Neural cell (in vitro differentiated cells): ENCODE measurements at regions not wholly inside any gene's neighbourhood (a gene's known extent, or its start where the extent isn't known, plus 50 kb on each side); places are given as distances from the start of the nearest gene placed in this dataset.

ENCODE experiments used
- H2AFZ ChIP-seq: fragments of 200-600, 300-800 bp; sonication (generic), shearing (Covaris generic); 2 replicates; pipeline ENCODE4 v1.6.0; 2014; ENCODE audit warnings: low read depth, mild to moderate bottlenecking, antibody characterized with exemption, low read length, moderate library complexity
- H3F3A ChIP-seq: fragments of 200-600 bp; shearing (Covaris generic); 2 replicates; pipeline ENCODE4 v1.6.1; 2016; ENCODE audit warnings: mild to moderate bottlenecking, moderate library complexity, mixed read lengths, antibody characterized with exemption, low read length; ENCODE audit not compliant: insufficient read depth, poor library complexity, severe bottlenecking
- H3K27ac ChIP-seq: fragments of 200-600, 300-800 bp; sonication (generic), shearing (Covaris generic); 2 replicates; pipeline ENCODE4 v1.5.1; 2014; ENCODE audit warnings: mild to moderate bottlenecking, low read length, moderate library complexity
- H3K27me3 ChIP-seq: fragments of 300-800, 200-600 bp; sonication (generic), shearing (Covaris generic); 2 replicates; pipeline ENCODE4 v1.6.0; 2014; ENCODE audit warnings: mild to moderate bottlenecking, low read depth, low read length, moderate library complexity; ENCODE audit not compliant: insufficient read depth
- H3K36me3 ChIP-seq: fragments of 300-800, 200-600 bp; sonication (generic), shearing (Covaris generic); 2 replicates; pipeline ENCODE4 v1.5.1; 2014; ENCODE audit warnings: mild to moderate bottlenecking, antibody characterized with exemption, low read length, moderate library complexity; ENCODE audit not compliant: insufficient read depth
- H3K4me2 ChIP-seq: fragments of 300-800, 200-600 bp; sonication (generic), shearing (Covaris generic); 2 replicates; pipeline ENCODE4 v1.6.0; 2014; ENCODE audit warnings: mild to moderate bottlenecking, low read length
- H3K4me3 ChIP-seq: fragments of 300-800, 200-600 bp; sonication (generic), shearing (Covaris generic); 2 replicates; pipeline ENCODE4 v1.5.1; 2014; ENCODE audit warnings: mild to moderate bottlenecking, low read length, moderate library complexity
- H3K79me2 ChIP-seq: fragments of 200-600 bp; shearing (Covaris generic); replicated peaks from 2 replicates; pipeline ENCODE4 v1.6.0; 2014; ENCODE audit warnings: mild to moderate bottlenecking, low read length, moderate library complexity; ENCODE audit not compliant: insufficient read depth
- H3K9ac ChIP-seq: fragments of 300-800, 200-600 bp; sonication (generic), shearing (Covaris generic); 2 replicates; pipeline ENCODE4 v1.6.1; 2016; ENCODE audit warnings: mild to moderate bottlenecking, low read length, mixed read lengths
- H3K9me2 ChIP-seq: fragments of 200-600 bp; shearing (Covaris generic); 2 replicates; pipeline ENCODE4 v1.6.1; 2016; ENCODE audit warnings: mild to moderate bottlenecking, low read length, mixed read lengths; ENCODE audit not compliant: insufficient read depth
- H3K9me3 ChIP-seq: fragments of 200-600, 300-800 bp; sonication (generic), shearing (Covaris generic); 2 replicates; pipeline ENCODE4 v1.6.1; 2016; ENCODE audit warnings: mild to moderate bottlenecking, mixed run types, low read length, moderate library complexity, mixed read lengths
- H4K20me1 ChIP-seq: fragments of 200-600 bp; shearing (Covaris generic); 2 replicates; pipeline ENCODE4 v1.6.1; 2016; ENCODE audit warnings: mild to moderate bottlenecking, mixed run types; ENCODE audit not compliant: insufficient read depth
- EP300 ChIP-seq: fragments of 450-650 bp; conservative IDR thresholded peaks from 2 replicates; pipeline ENCODE4 v1.6.1; 2014; ENCODE audit warnings: antibody characterized with exemption, mild to moderate bottlenecking, moderate library complexity; ENCODE audit not compliant: poor library complexity, severe bottlenecking
- EZH2 ChIP-seq: fragments of 200-600, 300-800 bp; shearing (Covaris generic), sonication (generic); IDR thresholded peaks from 2 replicates; pipeline ENCODE4 v1.6.1; 2014; ENCODE audit warnings: antibody characterized with exemption, low read length, borderline replicate concordance, mild to moderate bottlenecking; ENCODE audit not compliant: insufficient read depth, poor library complexity, severe bottlenecking
- MXI1 ChIP-seq: fragments of 450-650 bp; conservative IDR thresholded peaks from 2 replicates; pipeline ENCODE4 v1.6.1; 2014; ENCODE audit warnings: antibody characterized with exemption, mild to moderate bottlenecking; ENCODE audit not compliant: poor library complexity, severe bottlenecking
- POLR2AphosphoS5 ChIP-seq: IDR thresholded peaks from 2 replicates; pipeline ENCODE4 v1.6.1; 2012
- RAD21 ChIP-seq: fragments of 450-650 bp; conservative IDR thresholded peaks from 2 replicates; pipeline ENCODE4 v1.6.1; 2014; ENCODE audit warnings: antibody characterized with exemption, mild to moderate bottlenecking, moderate library complexity
- SMC3 ChIP-seq: fragments of 450-650 bp; conservative IDR thresholded peaks from 2 replicates; pipeline ENCODE4 v1.6.1; 2014; ENCODE audit warnings: antibody characterized with exemption, mild to moderate bottlenecking, moderate library complexity; ENCODE audit not compliant: poor library complexity
- TAF1 ChIP-seq: IDR thresholded peaks from 2 replicates; pipeline ENCODE4 v1.6.1; 2012; ENCODE audit warnings: low read depth
- TF ChIP-seq, protein P1 (sequence below): fragments of 450-650 bp; IDR thresholded peaks from 2 replicates; pipeline ENCODE4 v1.5.1; 2014; ENCODE audit warnings: antibody characterized with exemption, mild to moderate bottlenecking, moderate library complexity; ENCODE audit not compliant: poor library complexity, severe bottlenecking
- TF ChIP-seq, protein P2 (sequence below): IDR thresholded peaks from 2 replicates; pipeline ENCODE4 v1.6.1; 2012; ENCODE audit warnings: borderline replicate concordance

DNA sequence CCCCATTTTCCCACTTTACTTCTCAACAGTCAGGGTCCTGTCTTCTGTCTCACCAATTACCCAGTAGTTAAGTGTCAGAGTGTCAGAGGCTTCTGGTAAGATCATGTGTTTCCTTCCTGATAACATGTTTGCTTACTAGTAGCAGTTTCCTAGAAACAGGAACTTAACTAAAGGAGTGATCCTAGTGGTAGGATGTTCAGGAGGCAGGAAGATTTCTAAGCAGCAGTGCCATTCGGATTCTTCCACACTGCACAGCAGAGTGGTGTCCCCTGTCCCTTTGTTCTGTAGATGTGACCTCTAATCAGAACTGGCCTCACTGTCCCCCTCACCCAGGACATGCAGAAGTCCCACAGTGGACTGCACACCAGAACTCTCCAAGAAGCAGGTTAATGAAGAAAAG, 221.8 kb upstream of the OSR1 start:
- TF ChIP-seq EZH2 (no peak), MXI1 (no peak), EP300 (no peak)
- TF ChIP-seq, protein P1, sequence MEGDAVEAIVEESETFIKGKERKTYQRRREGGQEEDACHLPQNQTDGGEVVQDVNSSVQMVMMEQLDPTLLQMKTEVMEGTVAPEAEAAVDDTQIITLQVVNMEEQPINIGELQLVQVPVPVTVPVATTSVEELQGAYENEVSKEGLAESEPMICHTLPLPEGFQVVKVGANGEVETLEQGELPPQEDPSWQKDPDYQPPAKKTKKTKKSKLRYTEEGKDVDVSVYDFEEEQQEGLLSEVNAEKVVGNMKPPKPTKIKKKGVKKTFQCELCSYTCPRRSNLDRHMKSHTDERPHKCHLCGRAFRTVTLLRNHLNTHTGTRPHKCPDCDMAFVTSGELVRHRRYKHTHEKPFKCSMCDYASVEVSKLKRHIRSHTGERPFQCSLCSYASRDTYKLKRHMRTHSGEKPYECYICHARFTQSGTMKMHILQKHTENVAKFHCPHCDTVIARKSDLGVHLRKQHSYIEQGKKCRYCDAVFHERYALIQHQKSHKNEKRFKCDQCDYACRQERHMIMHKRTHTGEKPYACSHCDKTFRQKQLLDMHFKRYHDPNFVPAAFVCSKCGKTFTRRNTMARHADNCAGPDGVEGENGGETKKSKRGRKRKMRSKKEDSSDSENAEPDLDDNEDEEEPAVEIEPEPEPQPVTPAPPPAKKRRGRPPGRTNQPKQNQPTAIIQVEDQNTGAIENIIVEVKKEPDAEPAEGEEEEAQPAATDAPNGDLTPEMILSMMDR: no peak
- Histone ChIP-seq H3K9ac (no peak overlapping the region), H4K20me1 (no peaks in the 10 kb centered on the region), H3K79me2 (no peaks in the 10 kb centered on the region), H3F3A (no peaks in the 10 kb centered on the region), H3K9me3 (no peaks in the 10 kb centered on the region), H3K4me3 (no peak overlapping the region), H3K9me2 (no peaks in the 10 kb centered on the region), H3K4me2 (no peak overlapping the region), H3K27me3 (no peaks in the 10 kb centered on the region), H2AFZ (no peak overlapping the region), H3K27ac (no peak overlapping the region), H3K36me3 (no peaks in the 10 kb centered on the region)

DNA sequence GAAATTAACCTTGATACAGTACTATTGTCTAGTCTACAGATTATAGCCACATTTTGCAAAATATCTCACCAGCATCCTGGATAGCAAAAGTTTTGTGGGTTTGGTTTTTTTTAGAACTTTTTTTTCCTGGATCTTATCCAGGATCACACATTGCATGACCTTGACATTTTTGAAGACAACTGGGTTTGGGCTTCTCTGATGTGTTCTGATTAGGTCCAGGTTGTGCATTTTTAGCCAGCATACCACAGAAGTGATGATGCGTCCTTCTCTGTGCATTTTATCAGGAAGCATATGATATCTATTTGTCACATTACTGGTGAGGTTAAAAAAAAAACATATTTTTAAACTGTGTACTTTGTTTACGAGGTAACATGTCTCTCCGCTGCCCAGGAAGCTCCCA, 221.0 kb upstream of the OSR1 start:
- H3K4me2 ChIP-seq: no peak overlapping the region

More for the DNA sequence above, 221.0 kb upstream of the OSR1 start:
- TF ChIP-seq EP300 (no peak), RAD21 (no peak), TAF1 (no peak), SMC3 (no peak), MXI1 (no peak), POLR2AphosphoS5 (no peak)
- TF ChIP-seq, protein P1: no peak
- TF ChIP-seq, protein P2, sequence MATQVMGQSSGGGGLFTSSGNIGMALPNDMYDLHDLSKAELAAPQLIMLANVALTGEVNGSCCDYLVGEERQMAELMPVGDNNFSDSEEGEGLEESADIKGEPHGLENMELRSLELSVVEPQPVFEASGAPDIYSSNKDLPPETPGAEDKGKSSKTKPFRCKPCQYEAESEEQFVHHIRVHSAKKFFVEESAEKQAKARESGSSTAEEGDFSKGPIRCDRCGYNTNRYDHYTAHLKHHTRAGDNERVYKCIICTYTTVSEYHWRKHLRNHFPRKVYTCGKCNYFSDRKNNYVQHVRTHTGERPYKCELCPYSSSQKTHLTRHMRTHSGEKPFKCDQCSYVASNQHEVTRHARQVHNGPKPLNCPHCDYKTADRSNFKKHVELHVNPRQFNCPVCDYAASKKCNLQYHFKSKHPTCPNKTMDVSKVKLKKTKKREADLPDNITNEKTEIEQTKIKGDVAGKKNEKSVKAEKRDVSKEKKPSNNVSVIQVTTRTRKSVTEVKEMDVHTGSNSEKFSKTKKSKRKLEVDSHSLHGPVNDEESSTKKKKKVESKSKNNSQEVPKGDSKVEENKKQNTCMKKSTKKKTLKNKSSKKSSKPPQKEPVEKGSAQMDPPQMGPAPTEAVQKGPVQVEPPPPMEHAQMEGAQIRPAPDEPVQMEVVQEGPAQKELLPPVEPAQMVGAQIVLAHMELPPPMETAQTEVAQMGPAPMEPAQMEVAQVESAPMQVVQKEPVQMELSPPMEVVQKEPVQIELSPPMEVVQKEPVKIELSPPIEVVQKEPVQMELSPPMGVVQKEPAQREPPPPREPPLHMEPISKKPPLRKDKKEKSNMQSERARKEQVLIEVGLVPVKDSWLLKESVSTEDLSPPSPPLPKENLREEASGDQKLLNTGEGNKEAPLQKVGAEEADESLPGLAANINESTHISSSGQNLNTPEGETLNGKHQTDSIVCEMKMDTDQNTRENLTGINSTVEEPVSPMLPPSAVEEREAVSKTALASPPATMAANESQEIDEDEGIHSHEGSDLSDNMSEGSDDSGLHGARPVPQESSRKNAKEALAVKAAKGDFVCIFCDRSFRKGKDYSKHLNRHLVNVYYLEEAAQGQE: no peak
- Histone ChIP-seq H3K9me3 (no peaks in the 10 kb centered on the region), H3K9me2 (no peaks in the 10 kb centered on the region), H3F3A (no peaks in the 10 kb centered on the region), H4K20me1 (no peaks in the 10 kb centered on the region), H3K27me3 (no peaks in the 10 kb centered on the region), H3K27ac (no peak overlapping the region), H3K79me2 (no peaks in the 10 kb centered on the region), H3K36me3 (no peaks in the 10 kb centered on the region), H3K9ac (no peak overlapping the region), H2AFZ (no peak overlapping the region), H3K4me3 (no peak overlapping the region)
